GM18858 (cell line): ENCODE measurements at regions not wholly inside any gene's neighbourhood (a gene's known extent, or its start where the extent isn't known, plus 50 kb on each side); places are given as distances from the start of the nearest gene placed in this dataset.
"Not testable (repeated sequence)": the region's sequence is repeated elsewhere in the genome, so short reads cannot be mapped to it uniquely, and the experiment has no call there.

Experiments used
- ATAC-seq: cut with Tn5 transposase; IDR thresholded peaks from one replicate; pipeline ENCODE4 v1.9.1; 2021; ENCODE audit not compliant: unreplicated experiment

- ATAC-seq = no peak
Observed at GRCh38 chr1:61028136-61028535, 54.2 kb upstream of the NFIA start.

- ATAC-seq = not testable (repeated sequence)
Observed at GRCh38 chr1:61018068-61018467, 64.3 kb upstream of the NFIA start.

- no peak for ATAC-seq
Observed at GRCh38 chr1:61017651-61018050, 64.7 kb upstream of the NFIA start.

GRCh38 chr1:61013946-61014667, 68.3 kb upstream of the NFIA start:
- ATAC-seq = no peak

- no peak for ATAC-seq
Observed at GRCh38 chr1:61013189-61013945, 69.0 kb upstream of the NFIA start.

- no peak for ATAC-seq
Observed at GRCh38 chr1:61012341-61012761, 70.0 kb upstream of the NFIA start.

- ATAC-seq = no peak
Observed at GRCh38 chr1:61011561-61012263, 70.6 kb upstream of the NFIA start.

- no peak for ATAC-seq
Observed at GRCh38 chr1:61007534-61008364, 74.6 kb upstream of the NFIA start.

GRCh38 chr1:61005614-61006580, 76.5 kb upstream of the NFIA start:
- ATAC-seq = no peak

GRCh38 chr1:61004262-61005003, 77.9 kb upstream of the NFIA start:
- no peak for ATAC-seq

- ATAC-seq = no peak
Observed at GRCh38 chr1:61000327-61000726, 82.0 kb upstream of the NFIA start.

- ATAC-seq = no peak
Observed at GRCh38 chr1:60998786-60999185, 83.6 kb upstream of the NFIA start.

- ATAC-seq = no peak
Observed at GRCh38 chr1:60994828-60995492, 87.4 kb upstream of the NFIA start.

- no peak for ATAC-seq
Observed at GRCh38 chr1:60994369-60994768, 88.0 kb upstream of the NFIA start.

- no peak for ATAC-seq
Observed at GRCh38 chr1:60992165-60992564, 90.2 kb upstream of the NFIA start.

- no peak for ATAC-seq
Observed at GRCh38 chr1:60990714-60991090, 91.7 kb upstream of the NFIA start.

GRCh38 chr1:60989749-60990713, 92.3 kb upstream of the NFIA start:
- no peak for ATAC-seq

GRCh38 chr1:60988891-60989290, 93.5 kb upstream of the NFIA start:
- no peak for ATAC-seq
